ENCODE measurements at regions not wholly inside any gene's neighbourhood (a gene's known extent, or its start where the extent isn't known, plus 50 kb on each side); places are given as distances from the start of the nearest gene placed in this dataset.

DNA sequence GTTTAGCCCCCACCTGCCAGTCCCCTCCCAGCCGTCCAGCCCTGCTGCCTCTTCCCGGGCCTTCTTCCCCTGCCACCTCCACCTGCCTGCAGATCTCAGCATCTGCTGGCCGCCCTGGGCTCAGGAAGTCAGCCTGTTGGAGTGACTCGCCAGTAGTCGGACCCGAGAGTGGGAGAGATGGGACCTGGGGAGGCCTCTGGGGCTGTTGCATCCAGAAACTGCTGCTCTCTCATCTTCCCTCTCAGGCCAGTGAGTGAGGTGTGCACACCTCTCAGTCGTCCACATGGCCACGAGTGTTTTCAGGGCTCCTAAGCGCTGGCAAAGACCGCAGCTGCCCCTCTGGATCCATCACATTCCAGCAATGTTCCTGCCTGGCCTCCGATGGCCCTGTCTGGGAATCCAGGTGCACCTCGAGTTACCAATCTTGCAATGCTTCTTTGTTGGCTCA, 151.8 kb upstream of the SOX1 start (continued):
- no peak for TF ChIP-seq CTCF (IDR thresholded peaks at IDR 0.05)
- no peak for TF ChIP-seq MXI1 (IDR thresholded peaks at IDR 0.05; ENCODE audit: low read depth, low read length)
- TF ChIP-seq RXRA (IDR thresholded peaks at IDR 0.05; ENCODE audit: borderline replicate concordance, low read depth): no peak

DNA sequence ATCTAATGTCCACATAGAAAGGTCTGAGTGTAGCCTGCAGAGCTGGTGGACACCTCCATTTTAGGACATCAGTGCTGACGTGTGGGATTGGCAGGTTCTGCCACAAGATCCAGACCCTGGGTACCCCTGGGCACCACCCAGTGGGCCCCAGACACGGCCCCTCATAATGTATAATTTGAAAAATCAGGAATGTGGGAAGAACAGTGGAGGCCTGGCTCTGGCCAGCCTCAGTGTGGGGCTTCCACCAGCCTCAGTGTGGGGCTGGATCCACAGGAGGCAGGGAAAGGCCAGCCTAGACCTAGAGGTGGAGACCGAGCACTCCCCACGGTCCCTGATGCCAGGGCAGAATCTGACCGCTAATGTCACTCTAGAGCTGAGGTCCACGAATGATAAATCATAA, 150.7 kb upstream of the SOX1 start:
- TF ChIP-seq SIN3A (IDR thresholded peaks at IDR 0.05; ENCODE audit: borderline replicate concordance, low read depth, low read length) (no peak), GATA2 (CRISPR knock-in tag; IDR thresholded peaks at IDR 0.05) (no peak)
- no peak overlapping the region for H3K27ac ChIP-seq (ENCODE audit: low read depth in 2 of 2, low read length in 1 of 2)
- no peaks in the 10 kb centered on the region for H3K36me3 ChIP-seq (replicated peaks in 1 of 2; ENCODE audit: control insufficient read depth in 1 of 2, insufficient read depth in 2 of 2, low read length in 1 of 2)
- no peaks in the 10 kb centered on the region for H3K4me1 ChIP-seq (ENCODE audit: control insufficient read depth in 1 of 2, insufficient read depth in 2 of 2, low read depth in 1 of 2, low read length in 1 of 2)
- H3K27me3 ChIP-seq (ENCODE audit: insufficient read depth): no peaks in the 10 kb centered on the region; the same call in 1 of the 2 replicates
- H3K4me2 ChIP-seq: no peak overlapping the region
- H3F3A ChIP-seq (replicated peaks; ENCODE audit: insufficient read depth): no peaks in the 10 kb centered on the region
- ChIA-PET POLR2A (no interaction called here), CTCF (no interaction called here)
- H4K20me1 ChIP-seq (ENCODE audit: insufficient read depth): no peaks in the 10 kb centered on the region
- H3K79me2 ChIP-seq (ENCODE audit: insufficient read depth): no peaks in the 10 kb centered on the region
- no peak overlapping the region for H2AFZ ChIP-seq (ENCODE audit: low read depth)
- no peak for DNase-seq
- H3K9ac ChIP-seq: no peak overlapping the region
- H3K9me2 ChIP-seq: no peaks in the 10 kb centered on the region
- H3K4me3 ChIP-seq (ENCODE audit: low read depth in 2 of 2, low read length in 1 of 2): no peak overlapping the region
- H3K9me3 ChIP-seq: no peaks in the 10 kb centered on the region
- WGBS (ENCODE audit: low lambda C conversion rate): 11% methylated on average over 4 of the region's 6 CpGs

DNA sequence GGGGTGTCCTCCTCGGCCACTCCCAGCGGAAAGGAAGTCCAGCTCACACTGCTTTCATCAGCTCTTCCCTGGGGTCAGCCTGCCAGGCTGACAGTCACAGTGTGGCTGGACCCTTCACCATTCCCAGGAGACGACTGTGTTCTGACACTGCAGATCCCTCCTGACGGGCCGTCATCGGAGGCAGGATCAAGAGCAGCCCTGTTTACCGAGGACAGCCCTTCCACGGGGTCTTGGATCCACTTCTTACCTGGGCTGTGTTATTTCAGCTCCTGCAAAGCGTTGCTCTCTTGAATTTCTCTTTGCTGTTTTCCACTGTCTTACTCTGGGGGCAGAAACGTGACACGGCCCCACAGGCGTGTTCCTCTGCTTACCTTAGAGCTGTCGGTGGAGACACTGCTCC, 149.9 kb upstream of the SOX1 start:
- Histone ChIP-seq H3K36me3 (replicated peaks in 1 of 2; ENCODE audit: control insufficient read depth in 1 of 2, insufficient read depth in 2 of 2, low read length in 1 of 2) (no peaks in the 10 kb centered on the region), H3F3A (replicated peaks; ENCODE audit: insufficient read depth) (no peaks in the 10 kb centered on the region), H3K27me3 (ENCODE audit: insufficient read depth) (no peaks in the 10 kb centered on the region; the same call in 1 of the 2 replicates), H3K27ac (ENCODE audit: low read depth in 2 of 2, low read length in 1 of 2) (no peak overlapping the region), H3K9ac (no peak overlapping the region), H3K9me2 (no peaks in the 10 kb centered on the region), H4K20me1 (ENCODE audit: insufficient read depth) (no peaks in the 10 kb centered on the region), H3K79me2 (ENCODE audit: insufficient read depth) (no peaks in the 10 kb centered on the region), H3K9me3 (no peaks in the 10 kb centered on the region), H2AFZ (ENCODE audit: low read depth) (no peak overlapping the region), H3K4me1 (ENCODE audit: control insufficient read depth in 1 of 2, insufficient read depth in 2 of 2, low read depth in 1 of 2, low read length in 1 of 2) (no peaks in the 10 kb centered on the region), H3K4me3 (ENCODE audit: low read depth in 2 of 2, low read length in 1 of 2) (no peak overlapping the region), H3K4me2 (no peak overlapping the region)
- no peak for DNase-seq
- TF ChIP-seq USF1 (IDR thresholded peaks at IDR 0.05; ENCODE audit: borderline replicate concordance, low read depth): no peak
- no peak for TF ChIP-seq EP300 (IDR thresholded peaks at IDR 0.05; ENCODE audit: borderline replicate concordance in 1 of 2, low read depth in 1 of 2, low read length in 1 of 2)
- TF ChIP-seq RXRA (IDR thresholded peaks at IDR 0.05; ENCODE audit: borderline replicate concordance, low read depth): no peak
- TF ChIP-seq RFX5 (IDR thresholded peaks at IDR 0.05; ENCODE audit: low read length): no peak
- no peak for TF ChIP-seq GABPA (IDR thresholded peaks at IDR 0.05; ENCODE audit: low read depth)
- no peak for TF ChIP-seq FOXM1 (IDR thresholded peaks at IDR 0.05; ENCODE audit: low read depth)
- CTCF ChIA-PET: no interaction called here
- 3% methylated on average over 10 of the region's 13 CpGs for WGBS (ENCODE audit: low lambda C conversion rate)
- POLR2A ChIA-PET: no interaction called here

All from SK-N-SH (cell line).